ENCODE measurements at regions not wholly inside any gene's neighbourhood (a gene's known extent, or its start where the extent isn't known, plus 50 kb on each side); places are given as distances from the start of the nearest gene placed in this dataset.
A peak's percentile ranks its signal among the peaks of the same experiment; 100 is the strongest.
"Not testable (repeated sequence)": the region's sequence is repeated elsewhere in the genome, so short reads cannot be mapped to it uniquely, and the experiment has no call there.

DNA sequence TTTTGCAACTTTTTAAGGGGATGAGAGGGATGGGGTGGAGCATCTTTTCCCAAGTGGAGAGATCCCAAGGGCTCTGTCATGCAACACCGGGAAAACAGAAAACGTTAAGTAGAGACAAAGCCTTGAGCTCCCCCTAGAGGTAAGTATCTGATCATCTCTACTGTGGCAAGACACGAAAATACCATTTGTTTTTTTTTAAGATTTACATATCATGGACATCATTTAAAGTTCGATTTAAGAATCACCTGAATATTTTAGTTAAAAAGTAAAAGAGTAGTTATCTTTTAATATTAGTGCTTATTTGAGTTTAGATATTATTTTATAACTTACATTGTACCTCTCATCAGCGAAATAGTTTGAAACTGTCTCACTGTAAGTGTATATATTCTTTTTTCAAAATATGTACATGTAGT lies 200.4 kb downstream of the LRRC70 start:
- Histone ChIP-seq H3K27me3 (replicated peaks; ENCODE audit: control insufficient read depth, insufficient read depth, low read length) (no peaks in the 10 kb centered on the region), H3K36me3 (ENCODE audit: control insufficient read depth, insufficient read depth, low read length) (no peaks in the 10 kb centered on the region), H3K4me3 (ENCODE audit: low read depth, low read length) (no peak overlapping the region), H3K9me3 (no peaks in the 10 kb centered on the region), H3K4me1 (no peaks in the 10 kb centered on the region)
- no TSS peak for BruUV-seq (replicated peaks)
- Mint-ChIP-seq H3K9me3 (ENCODE audit: unreplicated experiment) (no peaks in the 10 kb centered on the region), H3K27ac (ENCODE audit: unreplicated experiment) (no peak overlapping the region), H3K36me3 (ENCODE audit: insufficient read depth, unreplicated experiment) (no peaks in the 10 kb centered on the region), H3K4me1 (ENCODE audit: low read depth, unreplicated experiment) (no peaks in the 10 kb centered on the region), H3K4me3 (ENCODE audit: unreplicated experiment) (no peak overlapping the region), H3K27me3 (ENCODE audit: insufficient read depth, unreplicated experiment) (no peaks in the 10 kb centered on the region)
- ChIA-PET CTCF (interaction anchor here (0.7 to 1.0 kb wide), 2 partner anchors 118 to 335 kb away, joined by 4 to 9 read pairs; no protein-coding TSS in a partner anchor), POLR2A (no interaction called here)
- DNase-seq, result peak in 1 of 2 experiments; percentile 67
- TF ChIP-seq, protein P1, sequence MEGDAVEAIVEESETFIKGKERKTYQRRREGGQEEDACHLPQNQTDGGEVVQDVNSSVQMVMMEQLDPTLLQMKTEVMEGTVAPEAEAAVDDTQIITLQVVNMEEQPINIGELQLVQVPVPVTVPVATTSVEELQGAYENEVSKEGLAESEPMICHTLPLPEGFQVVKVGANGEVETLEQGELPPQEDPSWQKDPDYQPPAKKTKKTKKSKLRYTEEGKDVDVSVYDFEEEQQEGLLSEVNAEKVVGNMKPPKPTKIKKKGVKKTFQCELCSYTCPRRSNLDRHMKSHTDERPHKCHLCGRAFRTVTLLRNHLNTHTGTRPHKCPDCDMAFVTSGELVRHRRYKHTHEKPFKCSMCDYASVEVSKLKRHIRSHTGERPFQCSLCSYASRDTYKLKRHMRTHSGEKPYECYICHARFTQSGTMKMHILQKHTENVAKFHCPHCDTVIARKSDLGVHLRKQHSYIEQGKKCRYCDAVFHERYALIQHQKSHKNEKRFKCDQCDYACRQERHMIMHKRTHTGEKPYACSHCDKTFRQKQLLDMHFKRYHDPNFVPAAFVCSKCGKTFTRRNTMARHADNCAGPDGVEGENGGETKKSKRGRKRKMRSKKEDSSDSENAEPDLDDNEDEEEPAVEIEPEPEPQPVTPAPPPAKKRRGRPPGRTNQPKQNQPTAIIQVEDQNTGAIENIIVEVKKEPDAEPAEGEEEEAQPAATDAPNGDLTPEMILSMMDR (IDR thresholded peaks at IDR 0.05; ENCODE audit: insufficient read depth in 1 of 2, low read depth in 1 of 2, low read length in 1 of 2, severe bottlenecking in 1 of 2, unreplicated experiment in 1 of 2), result peak; percentile 75 to 78
- intact Hi-C loops (cut with micrococcal nuclease; ENCODE audit: unreplicated experiment), result loop anchor here (1.0 to 5.0 kb wide), 4 partner anchors 37 to 336 kb away; no protein-coding TSS in a partner anchor

DNA sequence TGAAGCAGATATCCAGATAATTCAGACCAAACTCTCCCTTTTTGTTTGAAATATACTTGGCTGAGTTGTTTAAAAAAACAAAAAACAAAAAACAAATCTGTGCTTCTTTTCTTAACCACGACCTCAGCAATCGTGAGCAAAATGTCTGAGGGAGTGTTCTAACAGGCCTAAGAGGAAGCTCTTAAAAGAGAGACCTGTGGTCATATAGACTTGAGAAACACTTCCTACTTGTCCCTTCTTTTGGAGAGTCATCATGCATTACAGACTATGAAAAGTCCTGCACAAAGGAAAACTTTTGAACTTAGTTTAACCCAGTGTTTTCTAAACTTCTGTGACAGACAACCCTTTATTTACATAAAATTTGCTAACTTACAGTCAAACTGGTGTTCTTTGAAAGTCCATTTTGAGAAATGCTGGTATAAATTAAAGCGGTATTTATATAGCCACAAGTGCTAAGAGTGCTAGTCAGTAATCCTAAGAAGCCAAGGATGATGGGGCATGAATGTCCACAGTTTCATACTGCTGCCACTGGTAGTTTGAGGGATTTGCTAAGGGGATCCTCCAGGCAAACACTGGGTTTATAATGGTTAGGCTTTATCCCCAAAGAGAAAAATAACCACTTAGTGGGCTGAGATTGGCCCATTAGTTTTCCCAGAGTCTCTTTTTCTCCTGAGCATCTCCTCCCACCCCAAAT lies 199.8 kb downstream of the LRRC70 start:
- Mint-ChIP-seq H3K36me3 (ENCODE audit: insufficient read depth, unreplicated experiment) (no peaks in the 10 kb centered on the region), H3K27me3 (ENCODE audit: insufficient read depth, unreplicated experiment) (no peaks in the 10 kb centered on the region), H3K4me3 (ENCODE audit: unreplicated experiment) (no peak overlapping the region), H3K27ac (ENCODE audit: unreplicated experiment) (no peak overlapping the region), H3K9me3 (ENCODE audit: unreplicated experiment) (no peaks in the 10 kb centered on the region), H3K4me1 (ENCODE audit: low read depth, unreplicated experiment) (no peaks in the 10 kb centered on the region)
- no peaks in the 10 kb centered on the region for H3K36me3 ChIP-seq (ENCODE audit: control insufficient read depth, insufficient read depth, low read length)
- intact Hi-C loops (cut with micrococcal nuclease; ENCODE audit: unreplicated experiment), result loop anchor here (1.0 to 5.0 kb wide), 4 partner anchors 36 to 335 kb away; no protein-coding TSS in a partner anchor
- POLR2A ChIA-PET, result no interaction called here
- no peaks in the 10 kb centered on the region for H3K27me3 ChIP-seq (replicated peaks; ENCODE audit: control insufficient read depth, insufficient read depth, low read length)
- H3K4me1 ChIP-seq, result no peaks in the 10 kb centered on the region
- no peaks in the 10 kb centered on the region for H3K9me3 ChIP-seq
- CTCF ChIA-PET, result interaction anchor here (0.7 to 1.0 kb wide), 2 partner anchors 118 to 335 kb away, joined by 4 to 9 read pairs; no protein-coding TSS in a partner anchor
- DNase-seq, result no peak
- no peak overlapping the region for H3K4me3 ChIP-seq (ENCODE audit: low read depth, low read length)
- no TSS peak for BruUV-seq (replicated peaks)
- TF ChIP-seq, protein P1 (IDR thresholded peaks at IDR 0.05; ENCODE audit: insufficient read depth in 1 of 2, low read depth in 1 of 2, low read length in 1 of 2, severe bottlenecking in 1 of 2, unreplicated experiment in 1 of 2), result no peak

DNA sequence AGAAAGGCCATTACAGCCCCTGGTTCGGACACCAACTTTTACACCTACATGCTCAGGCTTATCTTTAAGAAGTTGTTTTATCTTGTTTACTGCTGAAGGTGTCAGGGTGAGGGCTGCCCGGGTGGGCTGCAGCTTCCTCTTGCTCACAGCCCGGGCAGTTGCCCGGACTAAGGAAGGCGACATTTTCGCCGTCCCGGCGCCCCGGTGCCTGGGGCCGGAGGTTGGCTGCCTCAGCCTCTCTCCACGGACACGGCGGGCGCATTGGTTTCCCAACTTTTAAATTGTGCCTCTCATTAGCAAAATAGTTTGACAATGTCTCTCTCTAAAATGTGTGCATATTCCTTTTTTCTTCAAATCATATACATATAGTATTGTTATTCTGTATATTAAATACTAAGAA lies 198.5 kb downstream of the LRRC70 start:
- BruUV-seq (replicated peaks); H3K36me3 ChIP-seq (ENCODE audit: control insufficient read depth, insufficient read depth, low read length); CTCF ChIA-PET; DNase-seq; H3K27me3 ChIP-seq (replicated peaks; ENCODE audit: control insufficient read depth, insufficient read depth, low read length); H3K4me1 Mint-ChIP-seq (ENCODE audit: low read depth, unreplicated experiment); H3K4me3 Mint-ChIP-seq (ENCODE audit: unreplicated experiment); H3K4me3 ChIP-seq (ENCODE audit: low read depth, low read length); POLR2A ChIA-PET; H3K36me3 Mint-ChIP-seq (ENCODE audit: insufficient read depth, unreplicated experiment); H3K9me3 ChIP-seq; H3K9me3 Mint-ChIP-seq (ENCODE audit: unreplicated experiment); H3K27me3 Mint-ChIP-seq (ENCODE audit: insufficient read depth, unreplicated experiment); H3K4me1 ChIP-seq; H3K27ac Mint-ChIP-seq (ENCODE audit: unreplicated experiment): not testable (repeated sequence)
- intact Hi-C loops (cut with micrococcal nuclease; ENCODE audit: unreplicated experiment), result loop anchor here (5.0 kb wide), 2 partner anchors 35 to 60 kb away; no protein-coding TSS in a partner anchor

DNA sequence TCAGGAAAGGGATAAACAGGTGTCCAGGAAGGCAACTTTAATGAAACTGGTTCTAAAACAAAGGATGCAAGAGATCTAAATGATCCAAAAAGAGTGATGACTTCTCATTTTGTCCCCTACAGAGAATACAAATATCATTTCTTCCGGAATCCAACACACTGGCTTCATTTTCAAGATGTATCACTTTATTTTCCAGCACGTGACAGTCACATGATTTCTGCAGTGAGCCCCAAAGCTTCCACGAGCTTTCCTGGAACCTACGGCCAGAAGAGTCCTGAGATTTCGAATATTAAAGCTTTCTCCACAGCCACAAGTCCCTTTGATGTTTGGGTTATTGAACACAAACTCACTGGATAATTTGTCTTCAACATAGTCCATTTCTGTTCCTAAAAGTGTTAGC lies 198.0 kb downstream of the LRRC70 start:
- H3K4me1 Mint-ChIP-seq (ENCODE audit: low read depth, unreplicated experiment); BruUV-seq (replicated peaks); H3K27me3 Mint-ChIP-seq (ENCODE audit: insufficient read depth, unreplicated experiment); POLR2A ChIA-PET; H3K9me3 Mint-ChIP-seq (ENCODE audit: unreplicated experiment); H3K4me3 ChIP-seq (ENCODE audit: low read depth, low read length); H3K9me3 ChIP-seq; CTCF ChIA-PET; H3K27me3 ChIP-seq (replicated peaks; ENCODE audit: control insufficient read depth, insufficient read depth, low read length); DNase-seq; H3K27ac Mint-ChIP-seq (ENCODE audit: unreplicated experiment); H3K4me3 Mint-ChIP-seq (ENCODE audit: unreplicated experiment); H3K36me3 Mint-ChIP-seq (ENCODE audit: insufficient read depth, unreplicated experiment); H3K36me3 ChIP-seq (ENCODE audit: control insufficient read depth, insufficient read depth, low read length); H3K4me1 ChIP-seq: not testable (repeated sequence)
- intact Hi-C loops (cut with micrococcal nuclease; ENCODE audit: unreplicated experiment), result loop anchor here (5.0 kb wide), 2 partner anchors 34 to 59 kb away; no protein-coding TSS in a partner anchor
